Adrenal gland (tissue), 5 donors: ENCODE measurements at regions not wholly inside any gene's neighbourhood (a gene's known extent, or its start where the extent isn't known, plus 50 kb on each side); places are given as distances from the start of the nearest gene placed in this dataset.

Experiments used
- CTCF ChIP-seq, 6 experiments: fragments of 450-650 bp in 4 of 6; fragments of 200-600 bp in 2 of 6; sonication (generic) in 1 of 6; IDR thresholded peaks; 1 replicate in 5 of 6; 2 replicates in 1 of 6; pipeline versions ENCODE4 v1.5.1 to v1.8.0; 2016 to 2021; ENCODE audit warnings: antibody characterized with exemption in 6 of 6, mild to moderate bottlenecking in 2 of 6, moderate library complexity in 1 of 6
- POLR2A ChIP-seq, 2 donors: fragments of 450-650 bp; IDR thresholded peaks; one replicate each; pipeline ENCODE4 v1.6.1; 2017; ENCODE audit warnings: antibody characterized with exemption in 2 of 2, mild to moderate bottlenecking in 2 of 2, moderate library complexity in 1 of 2
- donor health status: DM: no; HTN: no; CAD: no.

GRCh38 chr6:1202201-1202600 lies 109.7 kb upstream of the FOXQ1 start:
- TF ChIP-seq POLR2A (IDR thresholded peaks at IDR 0.05) (no peak), CTCF (IDR thresholded peaks at IDR 0.05) (no peak)
